HK-2 (cell line): ENCODE measurements at regions not wholly inside any gene's neighbourhood (a gene's known extent, or its start where the extent isn't known, plus 50 kb on each side); places are given as distances from the start of the nearest gene placed in this dataset.

Experiments
- DNase-seq: peaks from one replicate; pipeline ENCODE4 v3.0.0-alpha.2; 2018; ENCODE audit not compliant: unreplicated experiment

DNA sequence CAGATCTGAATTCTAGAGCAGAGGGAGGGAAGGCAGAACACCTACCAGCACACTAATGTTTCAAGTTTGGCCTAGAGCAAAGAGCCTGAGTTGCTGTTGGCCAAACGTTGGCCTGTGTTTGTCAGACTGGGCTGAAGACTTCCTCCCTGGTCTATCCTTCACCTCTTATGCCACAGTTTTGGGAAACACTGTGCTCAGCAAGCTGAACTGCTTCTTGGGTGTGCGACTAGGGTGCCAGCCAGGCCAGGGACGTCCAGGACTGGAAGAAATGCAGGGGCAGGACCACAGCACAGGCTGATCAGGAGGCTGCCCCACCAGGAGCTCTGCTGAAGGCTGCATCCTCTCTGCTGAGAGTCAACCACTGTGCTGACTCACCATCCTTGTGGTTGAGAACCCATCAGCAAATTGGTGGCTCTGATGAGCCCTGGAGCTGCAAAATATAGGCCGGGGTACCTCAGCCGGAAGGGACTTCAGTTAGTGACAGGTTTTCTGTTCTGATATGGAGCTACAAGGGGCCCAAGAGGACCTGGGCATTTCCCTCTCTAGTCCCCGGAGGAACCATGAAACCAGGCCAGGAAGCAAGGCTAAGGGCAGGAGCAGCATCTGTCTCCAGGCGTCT lies 131.6 kb upstream of the RASGRP1 start:
- DNase-seq = no peak

- no peak for DNase-seq
Measured at GRCh38 chr15:38696790-38697495, 132.3 kb upstream of the RASGRP1 start.

DNA sequence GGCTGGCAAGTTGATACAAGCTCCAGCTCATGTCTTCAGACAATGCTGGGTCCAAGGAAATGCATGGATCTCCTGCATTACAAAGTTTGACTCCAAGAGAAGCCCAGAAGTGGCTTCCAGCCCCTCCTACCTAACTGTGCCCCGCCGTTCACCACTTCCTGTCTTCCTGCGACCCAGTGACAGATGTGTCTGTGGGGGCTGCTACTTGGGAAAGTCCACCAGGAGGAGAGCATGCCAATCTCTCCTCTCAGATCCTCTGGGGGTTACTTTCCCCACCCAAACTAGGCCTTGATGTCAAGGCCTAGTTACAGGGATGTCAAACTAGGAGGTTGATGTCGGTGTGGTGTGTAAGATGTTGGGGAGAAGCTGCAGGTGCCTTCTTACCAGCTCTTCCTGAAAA lies 133.6 kb upstream of the RASGRP1 start:
- no peak for DNase-seq

GRCh38 chr15:38699633-38700230 lies 135.1 kb upstream of the RASGRP1 start:
- peak; percentile 10 for DNase-seq

DNA sequence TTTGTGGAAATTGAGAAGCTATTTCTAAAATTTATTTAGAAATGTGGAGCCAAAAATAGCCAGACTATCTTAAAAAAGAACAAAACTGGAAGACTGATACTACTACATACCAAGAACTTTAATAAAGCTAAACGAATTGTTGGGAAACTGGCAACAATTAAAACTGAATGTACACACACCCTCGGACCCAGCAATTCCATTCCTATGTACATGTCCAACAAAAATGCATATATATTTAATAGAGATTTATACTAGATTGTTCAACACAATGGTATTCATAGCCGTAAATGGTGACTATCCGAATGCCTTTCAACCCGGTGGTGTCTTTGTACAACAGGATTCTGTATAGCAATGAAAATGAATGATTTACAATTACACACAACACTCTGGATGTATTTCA lies 136.5 kb upstream of the RASGRP1 start:
- no peak for DNase-seq

DNA sequence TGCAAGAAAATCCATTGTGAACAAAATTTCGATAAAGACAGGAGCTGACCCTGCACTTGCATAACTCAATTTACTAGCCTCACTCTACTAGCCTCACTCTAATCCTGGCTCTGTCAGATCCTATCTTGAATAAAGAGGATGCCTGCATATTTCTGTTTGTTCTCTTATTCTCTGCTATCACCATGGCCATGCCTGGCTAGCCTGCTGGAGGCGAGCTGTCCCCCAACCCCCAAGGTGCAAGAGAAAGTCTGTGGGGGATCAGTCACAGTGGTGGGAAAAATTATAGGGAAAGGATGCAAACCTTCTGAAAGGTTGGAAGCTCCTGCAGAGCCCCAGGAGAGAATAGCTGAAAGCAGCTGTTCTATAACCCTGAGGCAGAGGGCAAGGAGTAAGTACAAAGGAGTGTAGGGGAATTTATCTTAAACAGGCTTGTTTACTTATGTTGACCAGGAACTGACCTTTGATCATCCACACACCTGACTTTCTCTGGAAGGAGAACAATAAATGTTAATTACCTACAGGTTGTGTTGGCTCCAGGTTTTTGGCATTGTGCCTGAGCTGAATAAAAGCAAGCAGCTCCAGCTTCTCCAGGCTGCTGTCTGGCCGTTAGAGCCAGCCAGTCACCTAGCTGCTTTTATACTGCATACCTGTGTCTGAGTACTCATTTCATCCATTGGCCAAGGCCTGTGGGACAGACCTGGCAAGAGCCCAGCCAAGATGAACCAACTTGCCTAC lies 137.7 kb upstream of the RASGRP1 start:
- DNase-seq = no peak

- DNase-seq = no peak
Measured at GRCh38 chr15:38705436-38706219, 141.0 kb upstream of the RASGRP1 start.

DNA sequence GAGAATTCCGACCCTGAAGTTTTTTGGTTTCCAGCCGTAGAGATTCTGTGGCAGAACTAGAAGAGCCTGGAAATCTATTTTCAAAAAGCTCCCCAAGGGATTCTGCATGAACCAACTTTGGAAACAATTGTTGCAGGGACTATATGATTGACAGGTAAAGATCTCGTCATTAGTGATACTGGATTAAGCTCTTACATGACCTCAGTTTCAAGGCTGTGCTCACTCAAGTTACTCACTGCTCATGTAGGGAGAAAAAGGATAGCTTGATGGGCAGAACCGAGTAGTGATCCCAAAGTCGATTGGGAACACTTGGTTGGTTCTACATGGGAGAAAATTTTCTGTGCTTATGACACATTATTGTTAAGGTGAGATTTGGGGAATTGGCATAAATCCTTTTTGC lies 142.3 kb upstream of the RASGRP1 start:
- DNase-seq = no peak

GRCh38 chr15:38707802-38708671 lies 143.4 kb upstream of the RASGRP1 start:
- peak; percentile 26 for DNase-seq

DNA sequence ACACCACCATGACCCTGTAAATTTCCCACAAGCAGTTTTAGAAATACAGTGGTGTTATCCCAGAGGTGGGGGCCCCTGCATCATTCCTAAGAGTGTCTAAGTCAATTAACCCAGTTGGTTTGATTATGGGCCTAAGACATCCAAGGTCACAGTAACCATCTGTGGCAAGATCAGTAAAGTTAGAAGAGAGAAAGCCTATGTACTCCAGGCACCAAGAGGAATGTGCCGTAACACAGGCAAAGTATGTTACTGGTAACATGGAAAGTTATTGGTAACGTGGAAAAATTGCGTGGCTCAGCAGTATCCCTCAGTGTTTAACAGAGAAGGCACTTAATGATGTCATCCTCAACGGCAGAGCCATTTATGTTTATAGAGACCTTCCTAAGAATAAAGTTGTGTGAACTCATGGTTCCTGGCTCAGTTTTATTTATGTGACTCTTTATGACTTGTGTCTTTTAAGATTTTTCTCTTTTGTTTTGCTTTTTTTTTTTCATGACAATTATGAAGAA lies 144.1 kb upstream of the RASGRP1 start:
- DNase-seq = no peak

DNA sequence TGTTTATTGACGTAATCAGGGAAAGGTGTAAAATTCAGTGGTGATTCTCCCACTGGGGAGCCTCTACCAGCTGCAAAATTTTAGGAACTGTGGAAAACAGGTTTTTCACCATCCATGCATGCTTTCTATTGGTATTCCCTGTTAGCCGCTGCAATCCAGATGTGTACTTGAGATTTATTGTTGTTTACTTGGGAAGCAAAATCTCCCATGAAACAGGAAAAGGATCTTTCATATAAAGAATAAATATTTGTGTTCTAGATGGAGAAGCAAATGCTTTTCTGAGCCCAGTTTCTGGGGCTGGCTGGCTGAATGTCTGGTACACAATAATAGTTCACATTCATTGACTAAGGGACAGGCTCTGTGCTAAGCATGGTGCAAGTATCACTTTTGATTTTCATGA lies 144.6 kb upstream of the RASGRP1 start:
- no peak for DNase-seq

DNA sequence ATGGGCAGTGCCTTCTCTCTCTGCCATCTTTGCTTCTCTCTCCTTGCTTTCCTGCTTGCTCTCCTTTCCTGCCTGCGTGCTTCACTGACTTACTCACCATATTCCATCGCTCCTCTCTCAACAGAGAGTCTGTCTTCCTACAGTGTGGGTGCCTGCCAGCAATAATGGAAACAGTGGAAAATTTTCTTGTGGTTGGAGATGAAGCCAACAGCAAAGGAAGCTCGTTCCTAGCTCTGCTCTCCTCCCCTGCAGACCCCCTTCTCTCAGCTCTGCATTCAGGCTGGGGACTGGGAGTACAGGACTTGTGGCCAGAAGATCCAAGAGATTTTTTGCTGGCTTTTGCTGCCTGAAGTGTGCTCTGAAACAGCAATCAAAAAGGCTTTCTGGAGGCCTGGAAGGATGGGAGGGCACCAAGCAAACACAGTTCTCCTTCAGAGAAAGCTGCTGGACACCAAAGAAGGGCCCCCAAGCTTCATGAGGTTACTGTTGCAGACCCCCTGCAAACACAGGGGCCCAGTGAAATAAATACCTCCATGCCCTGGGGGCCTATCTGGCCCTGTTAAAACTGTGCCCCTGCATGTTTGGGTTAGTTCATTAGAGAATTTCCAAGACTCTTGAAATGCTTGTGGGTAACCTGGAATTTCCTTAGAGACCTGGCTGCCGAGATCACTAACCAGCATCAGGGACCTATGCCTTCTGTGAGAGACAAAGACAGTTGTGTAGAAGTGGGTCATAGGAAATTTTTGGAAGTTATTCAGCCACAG lies 149.9 kb upstream of the RASGRP1 start:
- peak; percentile 22 for DNase-seq

- no peak for DNase-seq
Measured at GRCh38 chr15:38720893-38721567, 156.4 kb upstream of the RASGRP1 start.

DNA sequence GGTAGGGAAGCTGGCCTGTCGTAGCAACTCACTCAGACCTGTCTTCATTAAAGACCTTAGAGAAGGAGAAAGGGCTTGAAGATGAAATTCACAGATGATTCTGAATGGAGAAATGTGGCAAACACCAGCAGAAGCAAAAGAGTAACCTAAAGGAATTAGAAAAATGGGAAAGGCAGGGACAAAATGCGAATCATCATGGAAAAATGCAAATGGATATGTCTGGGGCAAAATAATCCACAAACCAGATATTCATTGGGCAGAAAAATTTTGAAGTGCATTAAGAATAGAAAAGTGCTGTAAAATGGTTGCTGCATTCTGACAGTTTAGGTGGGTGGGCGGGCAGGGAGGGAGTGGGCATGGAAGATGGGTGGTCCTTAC lies 156.9 kb upstream of the RASGRP1 start:
- DNase-seq = no peak

DNA sequence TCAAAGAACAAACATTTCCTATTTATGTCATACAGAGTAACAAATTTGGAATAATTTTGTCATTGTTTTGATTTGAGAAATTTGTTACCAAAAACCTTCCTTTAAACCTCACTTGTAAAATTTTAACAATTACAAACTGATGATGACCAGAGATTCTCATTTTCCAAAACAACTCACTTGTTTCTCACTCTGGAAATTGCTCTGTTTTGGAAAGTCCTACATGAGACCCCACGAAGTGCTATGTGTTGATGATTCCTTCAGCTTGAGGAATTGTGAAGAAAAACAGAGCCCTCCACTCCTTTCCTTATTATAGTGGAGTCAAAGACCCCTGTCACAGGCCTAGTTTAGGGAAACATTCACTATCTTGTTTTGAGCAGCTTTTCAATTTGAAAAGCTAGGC lies 157.6 kb upstream of the RASGRP1 start:
- no peak for DNase-seq

DNA sequence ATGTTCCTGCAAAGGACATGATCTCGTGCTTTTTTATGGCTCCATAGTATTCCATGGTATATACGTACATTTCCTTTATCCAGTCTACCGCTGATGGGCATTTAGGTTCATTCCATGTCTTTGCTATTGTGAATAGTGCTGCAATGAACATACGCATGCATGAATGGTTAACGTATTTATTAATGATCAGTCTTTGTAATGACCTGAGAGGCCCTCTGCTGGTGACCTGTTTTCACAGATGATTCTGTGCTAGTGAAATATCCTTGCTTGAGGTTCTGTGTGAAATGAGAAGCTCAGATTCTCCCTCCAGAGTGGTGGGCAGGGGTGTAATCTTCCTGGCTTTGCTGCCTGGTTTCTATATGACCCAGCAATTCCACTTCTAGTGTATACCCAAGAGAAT lies 160.2 kb upstream of the RASGRP1 start:
- DNase-seq = no peak

- no peak for DNase-seq
Measured at GRCh38 chr15:38726187-38726586, 161.6 kb upstream of the RASGRP1 start.

- DNase-seq = no peak
Measured at GRCh38 chr15:38733331-38733730, 168.7 kb upstream of the RASGRP1 start.

DNA sequence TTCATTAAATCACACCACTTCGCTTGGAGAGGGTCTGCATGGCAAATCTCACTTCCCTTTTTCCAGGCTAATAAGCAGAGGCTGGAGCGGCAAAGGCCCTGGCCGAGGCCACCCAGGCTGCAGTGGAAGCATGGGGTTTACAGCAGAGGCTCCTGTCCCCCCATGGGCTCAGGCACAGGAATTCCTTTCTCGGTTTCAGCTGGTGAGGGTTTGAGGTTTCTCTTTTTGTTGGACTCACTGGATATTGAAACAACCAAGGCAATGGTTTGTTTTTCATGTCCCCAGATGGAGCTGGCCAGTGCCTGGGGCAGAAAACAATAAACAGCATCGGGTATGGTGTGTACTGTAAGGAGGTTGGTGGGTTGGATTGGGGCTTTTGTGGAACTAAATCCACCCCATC lies 175.6 kb upstream of the RASGRP1 start:
- no peak for DNase-seq
